Stimulated activated memory B cell treated with anti-CD40 and anti-IgM and Interleukin-4, amounts not matched to agents 10 μg/mL and 1 μg/mL and 100 μg/mL, for 72 hours (primary cell): ENCODE measurements at regions not wholly inside any gene's neighbourhood (a gene's known extent, or its start where the extent isn't known, plus 50 kb on each side); places are given as distances from the start of the nearest gene placed in this dataset.
"Not testable (repeated sequence)": the region's sequence is repeated elsewhere in the genome, so short reads cannot be mapped to it uniquely, and the experiment has no call there.

Source experiments
- ATAC-seq: fragments of 150-1000 bp; cut with Tn5 transposase; 2 replicates; pipeline ENCODE4 v1.10.0; 2021
- H3K27ac Mint-ChIP-seq: one replicate; pipeline ENCODE4 v1.8.0; 2022; ENCODE audit warnings: mild to moderate bottlenecking, mixed read lengths
- H3K27me3 Mint-ChIP-seq: one replicate; pipeline ENCODE4 v1.8.0; 2022; ENCODE audit warnings: mixed read lengths
- H3K36me3 Mint-ChIP-seq: one replicate; pipeline ENCODE4 v1.8.0; 2022; ENCODE audit warnings: mixed read lengths
- H3K4me1 Mint-ChIP-seq: one replicate; pipeline ENCODE4 v1.8.0; 2022; ENCODE audit warnings: mixed read lengths
- H3K4me3 Mint-ChIP-seq: one replicate; pipeline ENCODE4 v1.8.0; 2022; ENCODE audit warnings: mild to moderate bottlenecking, moderate library complexity, mixed read lengths
- H3K9me3 Mint-ChIP-seq: one replicate; pipeline ENCODE4 v1.8.0; 2022; ENCODE audit warnings: mixed read lengths

- peaks cover 13% of the 10 kb centered on the region for H3K9me3 Mint-ChIP-seq
- no peaks in the 10 kb centered on the region for H3K4me1 Mint-ChIP-seq
- no peak overlapping the region for H3K27ac Mint-ChIP-seq
These were observed 839.7 kb downstream of the CDH11 start for GRCh38 chr16:64282181-64282580.

GRCh38 chr16:64280317-64280716 is 841.5 kb downstream of the CDH11 start:
- no peak overlapping the region for H3K27ac Mint-ChIP-seq
- no peak for ATAC-seq
- H3K9me3 Mint-ChIP-seq = peaks cover 13% of the 10 kb centered on the region
- no peak overlapping the region for H3K4me3 Mint-ChIP-seq
- H3K27me3 Mint-ChIP-seq = no peaks in the 10 kb centered on the region
- H3K36me3 Mint-ChIP-seq = no peaks in the 10 kb centered on the region
- H3K4me1 Mint-ChIP-seq = no peaks in the 10 kb centered on the region

More at GRCh38 chr16:64282181-64282580, 839.7 kb downstream of the CDH11 start:
- Mint-ChIP-seq H3K36me3 (no peaks in the 10 kb centered on the region), H3K4me3 (no peak overlapping the region), H3K27me3 (no peaks in the 10 kb centered on the region)
- no peak for ATAC-seq

GRCh38 chr16:64278196-64278595 is 843.7 kb downstream of the CDH11 start:
- Mint-ChIP-seq H3K27me3 (no peaks in the 10 kb centered on the region), H3K36me3 (no peaks in the 10 kb centered on the region), H3K9me3 (peaks cover 10% of the 10 kb centered on the region), H3K4me3 (no peak overlapping the region), H3K27ac (no peak overlapping the region), H3K4me1 (no peaks in the 10 kb centered on the region)
- no peak for ATAC-seq

GRCh38 chr16:64276646-64277045 is 845.2 kb downstream of the CDH11 start:
- peaks cover 9% of the 10 kb centered on the region for H3K9me3 Mint-ChIP-seq
- no peaks in the 10 kb centered on the region for H3K27me3 Mint-ChIP-seq
- H3K27ac Mint-ChIP-seq = no peak overlapping the region
- H3K4me3 Mint-ChIP-seq = no peak overlapping the region
- no peaks in the 10 kb centered on the region for H3K36me3 Mint-ChIP-seq
- no peaks in the 10 kb centered on the region for H3K4me1 Mint-ChIP-seq
- ATAC-seq = no peak

- H3K27me3 Mint-ChIP-seq = no peaks in the 10 kb centered on the region
These were observed 849.8 kb downstream of the CDH11 start for GRCh38 chr16:64272028-64272427.

GRCh38 chr16:64269756-64270155 is 852.1 kb downstream of the CDH11 start:
- no peak overlapping the region for H3K4me3 Mint-ChIP-seq

More at GRCh38 chr16:64272028-64272427, 849.8 kb downstream of the CDH11 start:
- ATAC-seq = no peak
- Mint-ChIP-seq H3K4me1 (no peaks in the 10 kb centered on the region), H3K27ac (no peak overlapping the region), H3K36me3 (no peaks in the 10 kb centered on the region), H3K4me3 (no peak overlapping the region), H3K9me3 (no peaks in the 10 kb centered on the region)

GRCh38 chr16:64265756-64266155 is 856.1 kb downstream of the CDH11 start:
- H3K36me3 Mint-ChIP-seq = no peaks in the 10 kb centered on the region
- ATAC-seq = no peak
- H3K4me1 Mint-ChIP-seq = no peaks in the 10 kb centered on the region
- H3K27me3 Mint-ChIP-seq = no peaks in the 10 kb centered on the region
- peaks cover 5% of the 10 kb centered on the region for H3K9me3 Mint-ChIP-seq
- H3K27ac Mint-ChIP-seq = no peak overlapping the region
- H3K4me3 Mint-ChIP-seq = no peak overlapping the region

More at GRCh38 chr16:64269756-64270155, 852.1 kb downstream of the CDH11 start:
- no peaks in the 10 kb centered on the region for H3K36me3 Mint-ChIP-seq
- no peaks in the 10 kb centered on the region for H3K4me1 Mint-ChIP-seq
- no peaks in the 10 kb centered on the region for H3K27me3 Mint-ChIP-seq
- no peak overlapping the region for H3K27ac Mint-ChIP-seq
- ATAC-seq = no peak
- no peaks in the 10 kb centered on the region for H3K9me3 Mint-ChIP-seq

GRCh38 chr16:64260631-64261401 is 861.0 kb downstream of the CDH11 start:
- not testable (repeated sequence) for H3K4me1 Mint-ChIP-seq, H3K9me3 Mint-ChIP-seq, ATAC-seq, H3K27ac Mint-ChIP-seq, H3K4me3 Mint-ChIP-seq, H3K27me3 Mint-ChIP-seq, H3K36me3 Mint-ChIP-seq

- Mint-ChIP-seq H3K36me3 (no peaks in the 10 kb centered on the region), H3K9me3 (peaks cover 3% of the 10 kb centered on the region), H3K4me1 (no peaks in the 10 kb centered on the region), H3K27ac (no peak overlapping the region), H3K27me3 (no peaks in the 10 kb centered on the region), H3K4me3 (no peak overlapping the region)
- ATAC-seq = no peak
These were observed 867.2 kb downstream of the CDH11 start for GRCh38 chr16:64254443-64255367.

- no peaks in the 10 kb centered on the region for H3K4me1 Mint-ChIP-seq
- H3K27ac Mint-ChIP-seq = no peak overlapping the region
- H3K36me3 Mint-ChIP-seq = no peaks in the 10 kb centered on the region
- no peaks in the 10 kb centered on the region for H3K27me3 Mint-ChIP-seq
- no peak overlapping the region for H3K4me3 Mint-ChIP-seq
- no peak for ATAC-seq
- H3K9me3 Mint-ChIP-seq = peaks cover 3% of the 10 kb centered on the region
These were observed 868.3 kb downstream of the CDH11 start for GRCh38 chr16:64253525-64253924.

- Mint-ChIP-seq H3K9me3 (peaks cover 3% of the 10 kb centered on the region), H3K27me3 (no peaks in the 10 kb centered on the region), H3K36me3 (no peaks in the 10 kb centered on the region), H3K27ac (no peak overlapping the region), H3K4me1 (no peaks in the 10 kb centered on the region), H3K4me3 (no peak overlapping the region)
- ATAC-seq = no peak
These were observed 868.8 kb downstream of the CDH11 start for GRCh38 chr16:64253096-64253495.

GRCh38 chr16:64251742-64252141 is 870.1 kb downstream of the CDH11 start:
- no peak for ATAC-seq
- no peaks in the 10 kb centered on the region for H3K27me3 Mint-ChIP-seq
- no peak overlapping the region for H3K4me3 Mint-ChIP-seq
- no peaks in the 10 kb centered on the region for H3K36me3 Mint-ChIP-seq
- H3K27ac Mint-ChIP-seq = no peak overlapping the region
- H3K4me1 Mint-ChIP-seq = no peaks in the 10 kb centered on the region
- peaks cover 3% of the 10 kb centered on the region for H3K9me3 Mint-ChIP-seq

GRCh38 chr16:64250866-64251265 is 871.0 kb downstream of the CDH11 start:
- H3K27me3 Mint-ChIP-seq = no peaks in the 10 kb centered on the region
- H3K4me3 Mint-ChIP-seq = no peak overlapping the region
- no peak for ATAC-seq
- no peaks in the 10 kb centered on the region for H3K36me3 Mint-ChIP-seq
- H3K9me3 Mint-ChIP-seq = peaks cover 3% of the 10 kb centered on the region
- H3K27ac Mint-ChIP-seq = no peak overlapping the region
- no peaks in the 10 kb centered on the region for H3K4me1 Mint-ChIP-seq

- ATAC-seq = no peak
- no peak overlapping the region for H3K4me3 Mint-ChIP-seq
- H3K36me3 Mint-ChIP-seq = no peaks in the 10 kb centered on the region
- H3K9me3 Mint-ChIP-seq = peaks cover 4% of the 10 kb centered on the region
- no peaks in the 10 kb centered on the region for H3K4me1 Mint-ChIP-seq
- H3K27ac Mint-ChIP-seq = no peak overlapping the region
- H3K27me3 Mint-ChIP-seq = no peaks in the 10 kb centered on the region
These were observed 879.4 kb downstream of the CDH11 start for GRCh38 chr16:64242492-64242891.

GRCh38 chr16:64240586-64240985 is 881.3 kb downstream of the CDH11 start:
- no peak for ATAC-seq
- Mint-ChIP-seq H3K9me3 (peaks cover 4% of the 10 kb centered on the region), H3K4me3 (no peak overlapping the region), H3K36me3 (no peaks in the 10 kb centered on the region), H3K27me3 (no peaks in the 10 kb centered on the region), H3K4me1 (no peaks in the 10 kb centered on the region), H3K27ac (no peak overlapping the region)
